GM23338 (cell line): ENCODE measurements at regions not wholly inside any gene's neighbourhood (a gene's known extent, or its start where the extent isn't known, plus 50 kb on each side); places are given as distances from the start of the nearest gene placed in this dataset.
A peak's percentile ranks its signal among the peaks of the same experiment; 100 is the strongest.

Source experiments
- ATAC-seq: fragments of 200-7000 bp; cut with Tn5 transposase; 3 replicates; pipeline ENCODE4 v1.9.1; 2020
- DNase-seq: peaks from one replicate; pipeline ENCODE4 v3.0.0-alpha.2; 2015; ENCODE audit warnings: low spot score
- H2AFZ ChIP-seq: fragments of 200-600 bp; sonication (generic); 2 replicates; pipeline ENCODE4 v1.8.0; 2016; ENCODE audit warnings: antibody characterized with exemption, mild to moderate bottlenecking, moderate library complexity
- H3F3A ChIP-seq: fragments of 200-600 bp; sonication (generic); replicated peaks from 2 replicates; pipeline ENCODE4 v1.8.0; 2017; ENCODE audit warnings: antibody characterized with exemption, mixed run types, low read depth
- H3K27ac ChIP-seq: fragments of 200-600 bp; sonication (generic); 2 replicates; pipeline ENCODE4 v1.6.1; 2016; ENCODE audit warnings: low read depth
- H3K27me3 ChIP-seq: fragments of 200-600 bp; sonication (generic); 2 replicates; pipeline ENCODE4 v1.8.0; 2016; ENCODE audit warnings: mild to moderate bottlenecking, mixed run types, moderate library complexity; ENCODE audit not compliant: insufficient read depth
- H3K36me3 ChIP-seq: fragments of 200-600 bp; sonication (generic); 2 replicates; pipeline ENCODE4 v1.8.0; 2016; ENCODE audit warnings: mild to moderate bottlenecking; ENCODE audit not compliant: insufficient read depth
- H3K4me1 ChIP-seq: fragments of 200-600 bp; sonication (generic); 2 replicates; pipeline ENCODE4 v1.8.0; 2016; ENCODE audit warnings: mild to moderate bottlenecking, moderate library complexity; ENCODE audit not compliant: insufficient read depth
- H3K4me2 ChIP-seq: fragments of 200-600 bp; sonication (generic); 2 replicates; pipeline ENCODE4 v1.7.1; 2017; ENCODE audit warnings: mixed run types
- H3K4me3 ChIP-seq: fragments of 200-600 bp; sonication (generic); 2 replicates; pipeline ENCODE4 v1.6.1; 2016; ENCODE audit warnings: mixed run types
- H3K79me2 ChIP-seq: fragments of 200-600 bp; sonication (generic); replicated peaks from 2 replicates; pipeline ENCODE4 v1.8.0; 2017; ENCODE audit warnings: mild to moderate bottlenecking; ENCODE audit not compliant: insufficient read depth
- H3K9me2 ChIP-seq: fragments of 200-600 bp; sonication (generic); 2 replicates; pipeline ENCODE4 v1.8.0; 2017; ENCODE audit not compliant: insufficient read depth
- H4K20me1 ChIP-seq: fragments of 200-600 bp; sonication (generic); replicated peaks from 2 replicates; pipeline ENCODE4 v1.8.0; 2017; ENCODE audit warnings: mild to moderate bottlenecking; ENCODE audit not compliant: insufficient read depth
- H3K27ac Mint-ChIP-seq: 2 replicates; pipeline ENCODE4 v1.8.0; 2020; ENCODE audit warnings: inconsistent platforms, mild to moderate bottlenecking, moderate library complexity, mixed read lengths
- H3K27me3 Mint-ChIP-seq: 3 replicates; pipeline ENCODE4 v1.8.0; 2022; ENCODE audit warnings: low read depth, mild to moderate bottlenecking, moderate library complexity, mixed read lengths, inconsistent platforms; ENCODE audit not compliant: insufficient read depth, poor library complexity
- H3K36me3 Mint-ChIP-seq: 3 replicates; pipeline ENCODE4 v1.8.0; 2021; ENCODE audit warnings: low read depth, mild to moderate bottlenecking, inconsistent platforms, moderate library complexity, mixed read lengths
- H3K4me1 Mint-ChIP-seq: 3 replicates; pipeline ENCODE4 v1.8.0; 2020; ENCODE audit warnings: mild to moderate bottlenecking, inconsistent platforms, mixed read lengths
- H3K4me3 Mint-ChIP-seq: 3 replicates; pipeline ENCODE4 v1.8.0; 2021; ENCODE audit warnings: moderate library complexity, mild to moderate bottlenecking, inconsistent platforms, mixed read lengths
- H3K9me3 Mint-ChIP-seq: 3 replicates; pipeline ENCODE4 v1.8.0; 2020; ENCODE audit warnings: moderate library complexity, mild to moderate bottlenecking, inconsistent platforms, mixed read lengths
- CTCF ChIP-seq, 2 experiments: fragments of 200-600 bp in 1 of 2; sonication (generic) in 1 of 2; conservative IDR thresholded peaks; 2 replicates each; pipeline versions ENCODE4 v1.5.1 to v1.6.1; 2016 to 2017; ENCODE audit warnings: antibody characterized with exemption in 2 of 2, low read depth in 2 of 2, mild to moderate bottlenecking in 2 of 2, moderate library complexity in 1 of 2
- ETS1 ChIP-seq: IDR thresholded peaks from 2 replicates; pipeline ENCODE4 v1.6.1; 2016; ENCODE audit warnings: antibody characterized with exemption
- EZH2 ChIP-seq: fragments of 200-600 bp; sonication (generic); IDR thresholded peaks from one replicate; pipeline ENCODE4 v1.8.0; 2017; ENCODE audit warnings: antibody characterized with exemption, mild to moderate bottlenecking, low read depth; ENCODE audit not compliant: unreplicated experiment
- EZH2phosphoT487 ChIP-seq: fragments of 200-600 bp; sonication (generic); IDR thresholded peaks from one replicate; pipeline ENCODE4 v1.8.1; 2018; ENCODE audit warnings: antibody characterized with exemption; ENCODE audit not compliant: unreplicated experiment
- JUNB ChIP-seq: IDR thresholded peaks from one replicate; pipeline ENCODE4 v1.6.1; 2016; ENCODE audit warnings: antibody characterized with exemption; ENCODE audit not compliant: unreplicated experiment
- NANOG ChIP-seq: IDR thresholded peaks from 2 replicates; pipeline ENCODE4 v1.6.1; 2016; ENCODE audit warnings: antibody characterized with exemption, borderline replicate concordance
- STAT1 ChIP-seq: IDR thresholded peaks from one replicate; pipeline ENCODE4 v1.6.1; 2016; ENCODE audit warnings: antibody characterized with exemption; ENCODE audit not compliant: unreplicated experiment
- ZNF114 ChIP-seq: fragments of 250-450 bp; sonication (Bioruptor Pico); IDR thresholded peaks from 2 replicates; pipeline ENCODE4 v1.5.0; 2020; ENCODE audit warnings: mild to moderate bottlenecking, moderate library complexity
- ZNF331 ChIP-seq: fragments of 250-450 bp; sonication (Bioruptor Pico); IDR thresholded peaks from 2 replicates; pipeline ENCODE4 v1.5.0; 2020; ENCODE audit warnings: low read depth, mild to moderate bottlenecking, moderate library complexity
- TF ChIP-seq, protein P1 (sequence below): fragments of 250-450 bp; sonication (Bioruptor Pico); IDR thresholded peaks from 2 replicates; pipeline ENCODE4 v1.5.0; 2020; ENCODE audit warnings: mild to moderate bottlenecking, moderate library complexity
- TF ChIP-seq, protein P2 (sequence below): IDR thresholded peaks from one replicate; pipeline ENCODE4 v1.6.1; 2018; ENCODE audit warnings: antibody characterized with exemption; ENCODE audit not compliant: unreplicated experiment

DNA sequence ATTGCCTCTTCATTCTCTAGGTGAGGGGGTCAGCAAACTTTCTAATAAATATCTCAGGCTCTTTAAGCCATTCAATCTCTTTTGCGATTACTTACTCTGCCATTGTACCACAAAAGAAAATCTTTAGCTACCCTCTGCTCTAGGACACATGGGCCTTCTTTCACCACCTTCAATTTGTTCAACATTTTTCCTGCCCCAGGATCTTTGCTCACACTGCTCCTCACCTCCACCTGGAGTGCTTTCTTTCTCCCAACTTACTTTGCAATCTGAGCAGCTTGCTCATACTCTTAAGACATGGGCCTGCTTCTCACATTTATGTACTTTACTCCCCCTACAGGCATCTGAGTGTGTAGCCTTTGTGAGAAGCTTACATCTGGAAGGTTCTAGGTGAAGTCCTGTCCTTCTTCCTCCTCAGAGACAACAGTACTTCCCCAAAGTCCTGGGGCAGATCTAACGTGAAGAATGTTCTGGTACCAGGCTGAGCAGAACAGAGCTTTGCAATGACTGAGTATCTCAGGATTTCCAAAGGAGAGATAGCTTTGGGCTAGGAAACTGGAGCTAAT, 55.0 kb upstream of the PRDM5 start:
- peak; percentile 83 for DNase-seq
- TF ChIP-seq ETS1, result no peak
- TF ChIP-seq, protein P1, sequence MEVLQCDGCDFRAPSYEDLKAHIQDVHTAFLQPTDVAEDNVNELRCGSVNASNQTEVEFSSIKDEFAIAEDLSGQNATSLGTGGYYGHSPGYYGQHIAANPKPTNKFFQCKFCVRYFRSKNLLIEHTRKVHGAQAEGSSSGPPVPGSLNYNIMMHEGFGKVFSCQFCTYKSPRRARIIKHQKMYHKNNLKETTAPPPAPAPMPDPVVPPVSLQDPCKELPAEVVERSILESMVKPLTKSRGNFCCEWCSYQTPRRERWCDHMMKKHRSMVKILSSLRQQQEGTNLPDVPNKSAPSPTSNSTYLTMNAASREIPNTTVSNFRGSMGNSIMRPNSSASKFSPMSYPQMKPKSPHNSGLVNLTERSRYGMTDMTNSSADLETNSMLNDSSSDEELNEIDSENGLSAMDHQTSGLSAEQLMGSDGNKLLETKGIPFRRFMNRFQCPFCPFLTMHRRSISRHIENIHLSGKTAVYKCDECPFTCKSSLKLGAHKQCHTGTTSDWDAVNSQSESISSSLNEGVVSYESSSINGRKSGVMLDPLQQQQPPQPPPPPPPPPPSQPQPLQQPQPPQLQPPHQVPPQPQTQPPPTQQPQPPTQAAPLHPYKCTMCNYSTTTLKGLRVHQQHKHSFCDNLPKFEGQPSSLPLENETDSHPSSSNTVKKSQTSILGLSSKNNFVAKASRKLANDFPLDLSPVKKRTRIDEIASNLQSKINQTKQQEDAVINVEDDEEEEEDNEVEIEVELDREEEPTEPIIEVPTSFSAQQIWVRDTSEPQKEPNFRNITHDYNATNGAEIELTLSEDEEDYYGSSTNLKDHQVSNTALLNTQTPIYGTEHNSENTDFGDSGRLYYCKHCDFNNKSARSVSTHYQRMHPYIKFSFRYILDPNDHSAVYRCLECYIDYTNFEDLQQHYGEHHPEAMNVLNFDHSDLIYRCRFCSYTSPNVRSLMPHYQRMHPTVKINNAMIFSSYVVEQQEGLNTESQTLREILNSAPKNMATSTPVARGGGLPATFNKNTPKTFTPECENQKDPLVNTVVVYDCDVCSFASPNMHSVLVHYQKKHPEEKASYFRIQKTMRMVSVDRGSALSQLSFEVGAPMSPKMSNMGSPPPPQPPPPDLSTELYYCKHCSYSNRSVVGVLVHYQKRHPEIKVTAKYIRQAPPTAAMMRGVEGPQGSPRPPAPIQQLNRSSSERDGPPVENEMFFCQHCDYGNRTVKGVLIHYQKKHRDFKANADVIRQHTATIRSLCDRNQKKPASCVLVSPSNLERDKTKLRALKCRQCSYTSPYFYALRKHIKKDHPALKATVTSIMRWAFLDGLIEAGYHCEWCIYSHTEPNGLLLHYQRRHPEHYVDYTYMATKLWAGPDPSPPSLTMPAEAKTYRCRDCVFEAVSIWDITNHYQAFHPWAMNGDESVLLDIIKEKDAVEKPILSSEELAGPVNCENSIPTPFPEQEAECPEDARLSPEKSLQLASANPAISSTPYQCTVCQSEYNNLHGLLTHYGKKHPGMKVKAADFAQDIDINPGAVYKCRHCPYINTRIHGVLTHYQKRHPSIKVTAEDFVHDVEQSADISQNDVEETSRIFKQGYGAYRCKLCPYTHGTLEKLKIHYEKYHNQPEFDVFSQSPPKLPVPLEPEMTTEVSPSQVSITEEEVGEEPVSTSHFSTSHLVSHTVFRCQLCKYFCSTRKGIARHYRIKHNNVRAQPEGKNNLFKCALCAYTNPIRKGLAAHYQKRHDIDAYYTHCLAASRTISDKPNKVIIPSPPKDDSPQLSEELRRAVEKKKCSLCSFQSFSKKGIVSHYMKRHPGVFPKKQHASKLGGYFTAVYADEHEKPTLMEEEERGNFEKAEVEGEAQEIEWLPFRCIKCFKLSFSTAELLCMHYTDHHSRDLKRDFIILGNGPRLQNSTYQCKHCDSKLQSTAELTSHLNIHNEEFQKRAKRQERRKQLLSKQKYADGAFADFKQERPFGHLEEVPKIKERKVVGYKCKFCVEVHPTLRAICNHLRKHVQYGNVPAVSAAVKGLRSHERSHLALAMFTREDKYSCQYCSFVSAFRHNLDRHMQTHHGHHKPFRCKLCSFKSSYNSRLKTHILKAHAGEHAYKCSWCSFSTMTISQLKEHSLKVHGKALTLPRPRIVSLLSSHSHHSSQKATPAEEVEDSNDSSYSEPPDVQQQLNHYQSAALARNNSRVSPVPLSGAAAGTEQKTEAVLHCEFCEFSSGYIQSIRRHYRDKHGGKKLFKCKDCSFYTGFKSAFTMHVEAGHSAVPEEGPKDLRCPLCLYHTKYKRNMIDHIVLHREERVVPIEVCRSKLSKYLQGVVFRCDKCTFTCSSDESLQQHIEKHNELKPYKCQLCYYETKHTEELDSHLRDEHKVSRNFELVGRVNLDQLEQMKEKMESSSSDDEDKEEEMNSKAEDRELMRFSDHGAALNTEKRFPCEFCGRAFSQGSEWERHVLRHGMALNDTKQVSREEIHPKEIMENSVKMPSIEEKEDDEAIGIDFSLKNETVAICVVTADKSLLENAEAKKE (CRISPR knock-in tag), result peak; percentile 65; the same call in 1 of the 2 replicates
- no peak for TF ChIP-seq EZH2
- no peak for TF ChIP-seq ZNF114
- TF ChIP-seq EZH2phosphoT487, result no peak
- TF ChIP-seq CTCF (conservative IDR thresholded peaks at IDR 0.05; ENCODE audit: low read depth in 2 of 2), result peak; percentile 65 to 66
- TF ChIP-seq, protein P2, sequence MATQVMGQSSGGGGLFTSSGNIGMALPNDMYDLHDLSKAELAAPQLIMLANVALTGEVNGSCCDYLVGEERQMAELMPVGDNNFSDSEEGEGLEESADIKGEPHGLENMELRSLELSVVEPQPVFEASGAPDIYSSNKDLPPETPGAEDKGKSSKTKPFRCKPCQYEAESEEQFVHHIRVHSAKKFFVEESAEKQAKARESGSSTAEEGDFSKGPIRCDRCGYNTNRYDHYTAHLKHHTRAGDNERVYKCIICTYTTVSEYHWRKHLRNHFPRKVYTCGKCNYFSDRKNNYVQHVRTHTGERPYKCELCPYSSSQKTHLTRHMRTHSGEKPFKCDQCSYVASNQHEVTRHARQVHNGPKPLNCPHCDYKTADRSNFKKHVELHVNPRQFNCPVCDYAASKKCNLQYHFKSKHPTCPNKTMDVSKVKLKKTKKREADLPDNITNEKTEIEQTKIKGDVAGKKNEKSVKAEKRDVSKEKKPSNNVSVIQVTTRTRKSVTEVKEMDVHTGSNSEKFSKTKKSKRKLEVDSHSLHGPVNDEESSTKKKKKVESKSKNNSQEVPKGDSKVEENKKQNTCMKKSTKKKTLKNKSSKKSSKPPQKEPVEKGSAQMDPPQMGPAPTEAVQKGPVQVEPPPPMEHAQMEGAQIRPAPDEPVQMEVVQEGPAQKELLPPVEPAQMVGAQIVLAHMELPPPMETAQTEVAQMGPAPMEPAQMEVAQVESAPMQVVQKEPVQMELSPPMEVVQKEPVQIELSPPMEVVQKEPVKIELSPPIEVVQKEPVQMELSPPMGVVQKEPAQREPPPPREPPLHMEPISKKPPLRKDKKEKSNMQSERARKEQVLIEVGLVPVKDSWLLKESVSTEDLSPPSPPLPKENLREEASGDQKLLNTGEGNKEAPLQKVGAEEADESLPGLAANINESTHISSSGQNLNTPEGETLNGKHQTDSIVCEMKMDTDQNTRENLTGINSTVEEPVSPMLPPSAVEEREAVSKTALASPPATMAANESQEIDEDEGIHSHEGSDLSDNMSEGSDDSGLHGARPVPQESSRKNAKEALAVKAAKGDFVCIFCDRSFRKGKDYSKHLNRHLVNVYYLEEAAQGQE, result no peak
- no peak for TF ChIP-seq STAT1
- TF ChIP-seq ZNF331 (CRISPR knock-in tag), result no peak
- no peak for TF ChIP-seq NANOG
- no peak for TF ChIP-seq JUNB

More for the DNA sequence above, 55.0 kb upstream of the PRDM5 start:
- Histone ChIP-seq H3K27ac (no peak overlapping the region), H3K4me1 (no peaks in the 10 kb centered on the region), H3K4me3 (no peak overlapping the region), H2AFZ (peak overlapping the region; percentile 70; the same call in 1 of the 2 replicates), H3K36me3 (no peaks in the 10 kb centered on the region), H4K20me1 (no peaks in the 10 kb centered on the region; the same call in 1 of the 2 replicates), H3K9me2 (no peaks in the 10 kb centered on the region), H3K79me2 (no peaks in the 10 kb centered on the region), H3K27me3 (no peaks in the 10 kb centered on the region), H3K4me2 (no peak overlapping the region), H3F3A (no peaks in the 10 kb centered on the region)
- H3K4me3 Mint-ChIP-seq, result no peak overlapping the region
- H3K27ac Mint-ChIP-seq, result no peak overlapping the region
- no peaks in the 10 kb centered on the region for H3K4me1 Mint-ChIP-seq
- H3K36me3 Mint-ChIP-seq, result no peaks in the 10 kb centered on the region
- H3K27me3 Mint-ChIP-seq, result no peaks in the 10 kb centered on the region
- H3K9me3 Mint-ChIP-seq, result no peaks in the 10 kb centered on the region
- ATAC-seq, result peak; percentile 82
